Upper lobe of left lung (tissue), 6 donors: ENCODE measurements at regions not wholly inside any gene's neighbourhood (a gene's known extent, or its start where the extent isn't known, plus 50 kb on each side); places are given as distances from the start of the nearest gene placed in this dataset.

Experiments
- ATAC-seq, 2 donors: fragments of 200-7000 bp; cut with Tn5 transposase; one replicate each; pipeline ENCODE4 v1.9.1; 2022; ENCODE audit warnings: mild to moderate bottlenecking in 2 of 2, moderate library complexity in 2 of 2; ENCODE audit not compliant: low FRiP score in 2 of 2
- DNase-seq, 2 donors: peaks; one replicate each; pipeline ENCODE4 v3.0.0-alpha.2; 2019 to 2020
- H3K27ac ChIP-seq, 4 donors: fragments of 200-600 bp; sonication (generic); one replicate each; pipeline ENCODE4 v1.5.1; 2016 to 2019
- H3K27me3 ChIP-seq, 4 donors: fragments of 200-600 bp; sonication (generic); one replicate each; pipeline ENCODE4 v1.5.1; 2017 to 2019
- H3K36me3 ChIP-seq, 4 donors: fragments of 200-600 bp; sonication (generic); one replicate each; pipeline ENCODE4 v1.5.1; 2016 to 2019
- H3K4me1 ChIP-seq, 4 donors: fragments of 200-600 bp; sonication (generic); one replicate each; pipeline ENCODE4 v1.5.1; 2018 to 2019
- H3K4me3 ChIP-seq, 4 donors: fragments of 200-600 bp; sonication (generic); one replicate each; pipeline ENCODE4 v1.5.1; 2017 to 2019; ENCODE audit warnings: mild to moderate bottlenecking in 2 of 4, moderate library complexity in 1 of 4
- H3K9me3 ChIP-seq, 4 donors: fragments of 200-600 bp; sonication (generic); one replicate each; pipeline ENCODE4 v1.5.1; 2018 to 2019
- EP300 ChIP-seq, 4 donors: sonication (generic); formaldehyde crosslinking; IDR thresholded peaks; one replicate each; pipeline ENCODE4 v1.5.1; 2017; ENCODE audit warnings: antibody characterized with exemption in 4 of 4, control low read depth in 2 of 4
- POLR2A ChIP-seq, 4 donors: fragments of 450-650 bp; IDR thresholded peaks; one replicate each; pipeline ENCODE4 v1.5.1; 2016 to 2017; ENCODE audit warnings: antibody characterized with exemption in 4 of 4, mild to moderate bottlenecking in 2 of 4
- POLR2AphosphoS5 ChIP-seq, 2 donors: sonication (generic); formaldehyde crosslinking; IDR thresholded peaks; one replicate each; pipeline ENCODE4 v1.5.1; 2017; ENCODE audit warnings: antibody characterized with exemption in 2 of 2
- WGBS, 2 donors: methylation state at CpG; one replicate each; pipeline ENCODE4 v1.1.5; 2017 to 2018; 5-methylcytosine and 5-hydroxymethylcytosine counted together
- TF ChIP-seq, protein P1 (sequence below), 6 experiments: fragments of 450-650 bp in 4 of 6; fragments of 200-600 bp in 2 of 6; sonication (generic) in 2 of 6; IDR thresholded peaks; one replicate each; pipeline ENCODE4 v1.5.1; 2016 to 2019; ENCODE audit warnings: antibody characterized with exemption in 6 of 6
- donor health status: DM: no; HTN: no; CAD: no; lungs with moderate emphysema.
- donor health status: DM: no; HTN: yes; CAD: no; lungs with severe emphysema.

DNA sequence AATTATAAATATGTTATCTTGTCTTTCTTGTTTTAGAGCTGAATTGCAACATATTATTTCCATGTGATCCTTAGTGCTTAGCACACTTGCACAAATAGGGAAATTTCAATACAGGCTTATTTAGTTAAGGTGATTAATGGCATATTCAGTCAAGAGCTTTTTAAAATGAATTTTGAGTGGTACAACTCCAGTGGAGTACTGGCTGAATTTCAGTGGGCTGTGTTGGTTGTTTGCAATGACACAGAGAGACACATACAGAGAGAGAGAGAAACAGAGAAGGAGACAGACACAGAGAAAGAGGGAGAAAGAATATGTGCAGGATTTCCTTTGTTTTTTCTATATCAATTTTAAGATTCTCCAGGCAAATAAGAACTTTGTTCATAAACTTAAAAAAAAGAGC is 766.9 kb downstream of the DNAJB9 start:
- DNase-seq, result no peak
- no peak for TF ChIP-seq POLR2AphosphoS5 (IDR thresholded peaks at IDR 0.05)
- TF ChIP-seq, protein P1, sequence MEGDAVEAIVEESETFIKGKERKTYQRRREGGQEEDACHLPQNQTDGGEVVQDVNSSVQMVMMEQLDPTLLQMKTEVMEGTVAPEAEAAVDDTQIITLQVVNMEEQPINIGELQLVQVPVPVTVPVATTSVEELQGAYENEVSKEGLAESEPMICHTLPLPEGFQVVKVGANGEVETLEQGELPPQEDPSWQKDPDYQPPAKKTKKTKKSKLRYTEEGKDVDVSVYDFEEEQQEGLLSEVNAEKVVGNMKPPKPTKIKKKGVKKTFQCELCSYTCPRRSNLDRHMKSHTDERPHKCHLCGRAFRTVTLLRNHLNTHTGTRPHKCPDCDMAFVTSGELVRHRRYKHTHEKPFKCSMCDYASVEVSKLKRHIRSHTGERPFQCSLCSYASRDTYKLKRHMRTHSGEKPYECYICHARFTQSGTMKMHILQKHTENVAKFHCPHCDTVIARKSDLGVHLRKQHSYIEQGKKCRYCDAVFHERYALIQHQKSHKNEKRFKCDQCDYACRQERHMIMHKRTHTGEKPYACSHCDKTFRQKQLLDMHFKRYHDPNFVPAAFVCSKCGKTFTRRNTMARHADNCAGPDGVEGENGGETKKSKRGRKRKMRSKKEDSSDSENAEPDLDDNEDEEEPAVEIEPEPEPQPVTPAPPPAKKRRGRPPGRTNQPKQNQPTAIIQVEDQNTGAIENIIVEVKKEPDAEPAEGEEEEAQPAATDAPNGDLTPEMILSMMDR (IDR thresholded peaks at IDR 0.05), result no peak
- TF ChIP-seq POLR2A (IDR thresholded peaks at IDR 0.05), result no peak
- no peak for TF ChIP-seq EP300 (IDR thresholded peaks at IDR 0.05)
- Histone ChIP-seq H3K27ac (no peak overlapping the region), H3K27me3 (no peaks in the 10 kb centered on the region), H3K4me3 (no peak overlapping the region), H3K9me3 (no peaks in the 10 kb centered on the region), H3K36me3 (no peaks in the 10 kb centered on the region), H3K4me1 (no peaks in the 10 kb centered on the region)
- no peak for ATAC-seq

DNA sequence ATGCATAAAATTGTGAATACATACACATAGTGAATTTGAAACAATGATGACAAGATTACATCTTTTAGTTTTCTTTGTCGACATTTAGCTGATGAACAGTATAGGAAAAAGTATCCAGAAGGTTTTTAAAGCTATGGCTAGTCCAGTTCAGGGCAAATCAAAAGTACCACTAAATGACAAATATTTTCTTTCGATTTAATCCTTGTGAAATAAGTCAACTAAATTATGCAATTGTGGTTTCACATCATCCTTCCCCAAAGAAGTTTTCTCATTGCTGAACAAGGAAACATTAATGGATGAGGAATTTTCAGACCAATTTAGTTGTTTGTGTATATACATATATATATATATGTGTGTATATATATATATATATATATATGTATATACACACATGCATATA is 774.0 kb downstream of the DNAJB9 start:
- H3K9me3 ChIP-seq, result no peaks in the 10 kb centered on the region
- no peaks in the 10 kb centered on the region for H3K36me3 ChIP-seq
- DNase-seq (no peak), ATAC-seq (no peak)
- TF ChIP-seq EP300 (IDR thresholded peaks at IDR 0.05) (no peak), POLR2AphosphoS5 (IDR thresholded peaks at IDR 0.05) (no peak), POLR2A (IDR thresholded peaks at IDR 0.05) (no peak)
- TF ChIP-seq, protein P1 (IDR thresholded peaks at IDR 0.05), result no peak
- no peak overlapping the region for H3K27ac ChIP-seq
- no peaks in the 10 kb centered on the region for H3K4me1 ChIP-seq
- H3K4me3 ChIP-seq, result no peak overlapping the region
- 55 to 78% methylated on average over 2 of the region's 2 CpGs for WGBS, 2 donors
- no peaks in the 10 kb centered on the region for H3K27me3 ChIP-seq

DNA sequence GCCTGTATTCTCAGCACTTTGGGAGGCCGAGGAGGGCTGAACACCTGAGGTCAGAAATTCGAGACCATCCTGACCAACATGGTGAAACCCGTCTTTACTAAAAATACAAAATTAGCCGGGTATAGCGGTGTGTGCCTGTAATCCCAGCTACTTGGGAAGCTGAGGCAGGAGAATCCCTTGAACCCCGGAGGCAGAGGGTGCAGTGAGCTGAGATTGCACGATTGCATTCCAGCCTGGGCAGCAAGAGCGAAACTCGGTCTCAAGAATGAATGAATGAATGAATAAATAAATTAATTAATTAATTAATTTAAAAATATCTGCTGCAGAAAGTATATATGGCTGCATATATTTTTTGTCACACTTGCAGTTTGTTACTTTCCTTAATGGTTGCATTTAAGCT is 781.8 kb downstream of the DNAJB9 start:
- H3K4me3 ChIP-seq, result no peak overlapping the region
- TF ChIP-seq POLR2AphosphoS5 (IDR thresholded peaks at IDR 0.05), result no peak
- TF ChIP-seq, protein P1 (IDR thresholded peaks at IDR 0.05), result no peak
- no peak for TF ChIP-seq EP300 (IDR thresholded peaks at IDR 0.05)
- no peak for TF ChIP-seq POLR2A (IDR thresholded peaks at IDR 0.05)
- WGBS, 2 donors, result 90 to 91% methylated on average over 9 of the region's 9 CpGs
- DNase-seq (no peak), ATAC-seq (no peak)
- H3K27me3 ChIP-seq, result no peaks in the 10 kb centered on the region
- no peaks in the 10 kb centered on the region for H3K9me3 ChIP-seq
- H3K4me1 ChIP-seq, result no peaks in the 10 kb centered on the region
- no peaks in the 10 kb centered on the region for H3K36me3 ChIP-seq
- no peak overlapping the region for H3K27ac ChIP-seq

DNA sequence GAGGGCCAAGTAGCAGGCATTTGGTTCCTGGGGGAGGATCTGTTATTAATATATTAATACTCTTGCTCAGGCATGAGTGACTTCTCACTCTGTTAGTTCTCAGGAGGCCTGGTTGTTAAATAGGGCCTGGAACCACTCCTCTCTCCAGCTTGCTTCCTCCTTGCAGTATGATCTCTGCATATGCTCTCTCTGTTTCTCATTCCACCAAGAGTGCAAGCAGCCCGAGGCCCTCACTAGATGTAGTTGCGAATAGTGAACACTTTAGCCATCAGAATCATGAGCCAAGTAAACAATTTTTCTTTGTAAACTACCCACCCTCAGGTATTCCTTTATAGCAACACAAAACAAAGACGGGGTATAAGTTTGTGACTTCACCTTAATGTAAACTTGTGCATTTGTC is 784.3 kb downstream of the DNAJB9 start:
- no peak overlapping the region for H3K27ac ChIP-seq
- H3K4me3 ChIP-seq, result no peak overlapping the region
- H3K4me1 ChIP-seq, result no peaks in the 10 kb centered on the region
- H3K27me3 ChIP-seq, result no peaks in the 10 kb centered on the region
- no peak for ATAC-seq
- no peaks in the 10 kb centered on the region for H3K9me3 ChIP-seq
- 61 to 80% methylated on average over 3 of the region's 3 CpGs for WGBS, 2 donors
- DNase-seq, result no peak
- H3K36me3 ChIP-seq, result no peaks in the 10 kb centered on the region
- TF ChIP-seq POLR2AphosphoS5 (IDR thresholded peaks at IDR 0.05) (no peak), POLR2A (IDR thresholded peaks at IDR 0.05) (no peak), EP300 (IDR thresholded peaks at IDR 0.05) (no peak)
- TF ChIP-seq, protein P1 (IDR thresholded peaks at IDR 0.05), result no peak

DNA sequence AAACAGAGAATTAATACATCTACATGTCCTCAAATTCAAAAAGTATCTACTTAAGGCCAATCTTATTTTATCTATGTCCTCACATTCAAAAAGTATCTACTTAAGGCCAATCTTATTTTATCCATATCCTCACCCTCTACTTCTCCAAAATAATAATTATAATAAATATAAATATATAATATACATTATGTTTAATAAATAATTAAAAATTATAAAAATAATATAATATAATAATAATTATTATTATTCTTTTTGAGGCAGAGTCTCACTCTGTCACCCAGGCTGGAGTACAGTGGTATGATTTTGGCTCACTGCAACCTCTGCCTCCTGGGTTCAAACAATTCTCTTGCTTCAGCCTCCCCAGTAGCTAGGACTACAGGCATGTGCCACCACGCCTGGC is 784.9 kb downstream of the DNAJB9 start:
- 87 to 89% methylated on average over 1 of the region's 1 CpG for WGBS, 2 donors
- H3K36me3 ChIP-seq, result no peaks in the 10 kb centered on the region
- no peaks in the 10 kb centered on the region for H3K9me3 ChIP-seq
- no peak overlapping the region for H3K4me3 ChIP-seq
- ATAC-seq (no peak), DNase-seq (no peak)
- TF ChIP-seq POLR2AphosphoS5 (IDR thresholded peaks at IDR 0.05) (no peak), POLR2A (IDR thresholded peaks at IDR 0.05) (no peak), EP300 (IDR thresholded peaks at IDR 0.05) (no peak)
- TF ChIP-seq, protein P1 (IDR thresholded peaks at IDR 0.05), result no peak
- no peaks in the 10 kb centered on the region for H3K4me1 ChIP-seq
- no peak overlapping the region for H3K27ac ChIP-seq
- H3K27me3 ChIP-seq, result no peaks in the 10 kb centered on the region
